ENCODE measurements at regions not wholly inside any gene's neighbourhood (a gene's known extent, or its start where the extent isn't known, plus 50 kb on each side); places are given as distances from the start of the nearest gene placed in this dataset.

GRCh38 chr16:86735727-86736126 lies 157.4 kb downstream of the FOXL1 start (continued):
- no peak for TF ChIP-seq ETV6 (conservative IDR thresholded peaks at IDR 0.05 in 1 of 2, IDR thresholded peaks at IDR 0.05 in 1 of 2; ENCODE audit: borderline replicate concordance in 1 of 2, low read depth in 1 of 2)
- TF ChIP-seq ZNF274 (IDR thresholded peaks at IDR 0.05; ENCODE audit: insufficient read depth, insufficient read length) = no peak
- no peak for TF ChIP-seq GATAD2B (conservative IDR thresholded peaks at IDR 0.05; ENCODE audit: low read depth)
- TF ChIP-seq RELA (IDR thresholded peaks at IDR 0.05; ENCODE audit: borderline replicate concordance, partially characterized antibody) = no peak
- TF ChIP-seq E4F1 (IDR thresholded peaks at IDR 0.05; ENCODE audit: borderline replicate concordance, partially characterized antibody) = no peak
- TF ChIP-seq STAT3 (IDR thresholded peaks at IDR 0.05; ENCODE audit: low read depth, low read length) = no peak
- no peak for TF ChIP-seq WRNIP1 (IDR thresholded peaks at IDR 0.05; ENCODE audit: borderline replicate concordance, low read depth, low read length)
- no peak for TF ChIP-seq FOS (IDR thresholded peaks at IDR 0.05; ENCODE audit: borderline replicate concordance, extremely low read depth, insufficient read length)
- no peak for TF ChIP-seq ZZZ3 (IDR thresholded peaks at IDR 0.05; ENCODE audit: control insufficient read depth, insufficient read length, low read depth)
- TF ChIP-seq HDAC6 (IDR thresholded peaks at IDR 0.05; ENCODE audit: unreplicated experiment) = no peak
- TF ChIP-seq RAD51 (IDR thresholded peaks at IDR 0.05) = no peak

GRCh38 chr16:86736502-86736901 lies 158.2 kb downstream of the FOXL1 start:
- BruUV-seq (replicated peaks) = no TSS peak
- H3K36me3 ChIP-seq (ENCODE audit: control insufficient read depth in 2 of 2, insufficient read depth in 2 of 2, low read length in 1 of 2) = no peaks in the 10 kb centered on the region
- FAIRE-seq = no peak
- H3K79me2 ChIP-seq (ENCODE audit: control insufficient read depth, insufficient read depth, low read length) = no peaks in the 10 kb centered on the region
- TF ChIP-seq FOS (IDR thresholded peaks at IDR 0.05; ENCODE audit: borderline replicate concordance, extremely low read depth, insufficient read length) (no peak), ZBTB33 (IDR thresholded peaks at IDR 0.05) (no peak), CREM (IDR thresholded peaks at IDR 0.05; ENCODE audit: low read depth) (no peak), CEBPB (IDR thresholded peaks at IDR 0.05; ENCODE audit: borderline replicate concordance in 1 of 2, low read depth in 2 of 2, low read length in 2 of 2) (no peak), KDM1A (IDR thresholded peaks at IDR 0.05; ENCODE audit: borderline replicate concordance) (no peak), MTA3 (IDR thresholded peaks at IDR 0.05; ENCODE audit: borderline replicate concordance, low read length) (no peak), ZNF384 (IDR thresholded peaks at IDR 0.05; ENCODE audit: borderline replicate concordance, low read depth, low read length) (no peak), STAT3 (IDR thresholded peaks at IDR 0.05; ENCODE audit: low read depth, low read length) (no peak)
- DNase-seq (ENCODE audit: low read depth, low spot score) = no peak
- H3K4me3 ChIP-seq = no peak overlapping the region
- H3K4me1 ChIP-seq (ENCODE audit: control insufficient read depth, insufficient read depth, low read length) = no peaks in the 10 kb centered on the region
- peaks cover 4 to 9% of the 10 kb centered on the region in 2 experiments for H3K27me3 ChIP-seq (replicated peaks in 1 of 2; ENCODE audit: control insufficient read depth in 2 of 2, insufficient read depth in 2 of 2, low read length in 1 of 2)
- H2AFZ ChIP-seq (ENCODE audit: control insufficient read depth, low read depth, low read length) = no peak overlapping the region
- no peak overlapping the region for H3K9ac ChIP-seq (ENCODE audit: control insufficient read depth, insufficient read depth, low read length)
- ChIA-PET RAD21 (ENCODE audit: unreplicated experiment) (no interaction called here), POLR2A (no interaction called here), CTCF (interaction anchor here (1.0 kb wide), 1 partner anchor 18 kb away, joined by 3 read pairs; no protein-coding TSS in a partner anchor), SMC1A (ENCODE audit: uncharacterized antibody, unreplicated experiment) (no interaction called here)
- H3K27ac ChIP-seq (ENCODE audit: control insufficient read depth, insufficient read depth) = no peak overlapping the region
- no peak for ATAC-seq
- intact Hi-C loops (cut with micrococcal nuclease; ENCODE audit: unreplicated experiment) = no loop called here
- 64% methylated on average over 7 of the region's 7 CpGs for WGBS (ENCODE audit: insufficient coverage, insufficient replicate concordance, low lambda C conversion rate, missing lambda C conversion rate)
- no peaks in the 10 kb centered on the region for H3K9me3 ChIP-seq (replicated peaks; ENCODE audit: control insufficient read depth, insufficient read depth, low read length)
- in situ Hi-C loops (cut with MboI) = no loop called here
- no peaks in the 10 kb centered on the region for H4K20me1 ChIP-seq (ENCODE audit: control insufficient read depth, insufficient read depth)
- no peak overlapping the region for H3K4me2 ChIP-seq (ENCODE audit: control insufficient read depth, insufficient read depth)
